SK-N-SH (cell line): ENCODE measurements at regions not wholly inside any gene's neighbourhood (a gene's known extent, or its start where the extent isn't known, plus 50 kb on each side); places are given as distances from the start of the nearest gene placed in this dataset.

ENCODE experiments used
- CHD2 ChIP-seq: fragments of 150-350 bp; IDR thresholded peaks from 2 replicates; pipeline ENCODE4 v1.6.1; 2018; ENCODE audit warnings: low read length; ENCODE audit not compliant: partially characterized antibody
- EZH2phosphoT487 ChIP-seq: fragments of 200-600 bp; sonication (generic); IDR thresholded peaks from 2 replicates; pipeline ENCODE4 v1.6.1; 2017; ENCODE audit warnings: low read depth, mixed run types, mild to moderate bottlenecking, antibody characterized with exemption, moderate library complexity, borderline replicate concordance
- FOXJ3 ChIP-seq: sonication (generic); formaldehyde crosslinking; IDR thresholded peaks from 2 replicates; pipeline ENCODE4 v1.5.1; 2020; ENCODE audit warnings: mild to moderate bottlenecking, missing genetic modification reagents
- MXI1 ChIP-seq: IDR thresholded peaks from 2 replicates; pipeline ENCODE4 v1.6.1; 2012; ENCODE audit warnings: mild to moderate bottlenecking, low read depth, low read length, improper control_type of control experiment
- RAD21 ChIP-seq: IDR thresholded peaks from 2 replicates; pipeline ENCODE4 v1.6.1; 2012; ENCODE audit warnings: mild to moderate bottlenecking, low read length
- TAF1 ChIP-seq: IDR thresholded peaks from 2 replicates; pipeline ENCODE4 v1.6.1; 2012; ENCODE audit warnings: low read depth, mild to moderate bottlenecking, low read length, moderate library complexity, borderline replicate concordance
- TCF12 ChIP-seq: IDR thresholded peaks from 2 replicates; pipeline ENCODE4 v1.4.0; 2012
- TF ChIP-seq, protein P1 (sequence below): IDR thresholded peaks from 2 replicates; pipeline ENCODE4 v1.4.0; 2012; ENCODE audit warnings: low read depth, borderline replicate concordance
- TF ChIP-seq, protein P2 (sequence below): fragments of 200-600 bp; sonication (generic); IDR thresholded peaks from 2 replicates; pipeline ENCODE4 v1.6.1; 2017; ENCODE audit warnings: antibody characterized with exemption, mild to moderate bottlenecking, moderate library complexity

DNA sequence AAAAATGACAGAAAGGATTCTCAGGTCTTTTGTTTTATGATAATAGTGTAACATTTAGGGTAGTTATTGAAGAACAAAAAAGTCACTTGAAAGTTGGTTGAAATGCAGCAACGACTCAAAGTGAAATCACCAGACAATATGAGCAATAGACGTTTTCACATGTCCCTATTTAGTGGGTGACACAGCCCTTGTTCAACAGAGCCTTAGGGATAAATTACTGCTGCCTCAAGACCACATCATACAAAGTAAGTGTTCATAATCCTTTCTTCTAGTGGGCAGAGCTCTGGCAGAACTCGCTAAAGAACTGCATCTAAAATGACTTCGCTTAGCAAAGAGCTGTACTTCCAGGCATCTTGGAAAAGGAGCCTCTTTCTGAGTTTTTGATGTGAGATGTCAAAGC, 128.5 kb upstream of the LMNTD1 start:
- TF ChIP-seq, protein P1, sequence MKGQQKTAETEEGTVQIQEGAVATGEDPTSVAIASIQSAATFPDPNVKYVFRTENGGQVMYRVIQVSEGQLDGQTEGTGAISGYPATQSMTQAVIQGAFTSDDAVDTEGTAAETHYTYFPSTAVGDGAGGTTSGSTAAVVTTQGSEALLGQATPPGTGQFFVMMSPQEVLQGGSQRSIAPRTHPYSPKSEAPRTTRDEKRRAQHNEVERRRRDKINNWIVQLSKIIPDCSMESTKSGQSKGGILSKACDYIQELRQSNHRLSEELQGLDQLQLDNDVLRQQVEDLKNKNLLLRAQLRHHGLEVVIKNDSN, result no peak
- TF ChIP-seq MXI1, result no peak
- TF ChIP-seq TAF1, result no peak
- TF ChIP-seq, protein P2, sequence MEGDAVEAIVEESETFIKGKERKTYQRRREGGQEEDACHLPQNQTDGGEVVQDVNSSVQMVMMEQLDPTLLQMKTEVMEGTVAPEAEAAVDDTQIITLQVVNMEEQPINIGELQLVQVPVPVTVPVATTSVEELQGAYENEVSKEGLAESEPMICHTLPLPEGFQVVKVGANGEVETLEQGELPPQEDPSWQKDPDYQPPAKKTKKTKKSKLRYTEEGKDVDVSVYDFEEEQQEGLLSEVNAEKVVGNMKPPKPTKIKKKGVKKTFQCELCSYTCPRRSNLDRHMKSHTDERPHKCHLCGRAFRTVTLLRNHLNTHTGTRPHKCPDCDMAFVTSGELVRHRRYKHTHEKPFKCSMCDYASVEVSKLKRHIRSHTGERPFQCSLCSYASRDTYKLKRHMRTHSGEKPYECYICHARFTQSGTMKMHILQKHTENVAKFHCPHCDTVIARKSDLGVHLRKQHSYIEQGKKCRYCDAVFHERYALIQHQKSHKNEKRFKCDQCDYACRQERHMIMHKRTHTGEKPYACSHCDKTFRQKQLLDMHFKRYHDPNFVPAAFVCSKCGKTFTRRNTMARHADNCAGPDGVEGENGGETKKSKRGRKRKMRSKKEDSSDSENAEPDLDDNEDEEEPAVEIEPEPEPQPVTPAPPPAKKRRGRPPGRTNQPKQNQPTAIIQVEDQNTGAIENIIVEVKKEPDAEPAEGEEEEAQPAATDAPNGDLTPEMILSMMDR, result no peak
- no peak for TF ChIP-seq FOXJ3 (CRISPR knock-in tag)
- TF ChIP-seq RAD21, result no peak
- TF ChIP-seq TCF12, result no peak
- TF ChIP-seq EZH2phosphoT487, result no peak
- TF ChIP-seq CHD2, result no peak
